Esophagus squamous epithelium (tissue), 4 donors: ENCODE measurements at regions not wholly inside any gene's neighbourhood (a gene's known extent, or its start where the extent isn't known, plus 50 kb on each side); places are given as distances from the start of the nearest gene placed in this dataset.

Source experiments
- POLR2A ChIP-seq, 4 donors: fragments of 450-650 bp; IDR thresholded peaks; one replicate each; pipeline ENCODE4 v1.6.1; 2017; ENCODE audit warnings: antibody characterized with exemption in 4 of 4, mild to moderate bottlenecking in 4 of 4, moderate library complexity in 3 of 4
- TF ChIP-seq, protein P1 (sequence below), 6 experiments: fragments of 450-650 bp in 4 of 6; fragments of 200-600 bp in 2 of 6; sonication (generic) in 2 of 6; IDR thresholded peaks; one replicate each; pipeline ENCODE4 v1.5.1; 2016 to 2019; ENCODE audit warnings: antibody characterized with exemption in 6 of 6, mild to moderate bottlenecking in 4 of 6, moderate library complexity in 4 of 6

DNA sequence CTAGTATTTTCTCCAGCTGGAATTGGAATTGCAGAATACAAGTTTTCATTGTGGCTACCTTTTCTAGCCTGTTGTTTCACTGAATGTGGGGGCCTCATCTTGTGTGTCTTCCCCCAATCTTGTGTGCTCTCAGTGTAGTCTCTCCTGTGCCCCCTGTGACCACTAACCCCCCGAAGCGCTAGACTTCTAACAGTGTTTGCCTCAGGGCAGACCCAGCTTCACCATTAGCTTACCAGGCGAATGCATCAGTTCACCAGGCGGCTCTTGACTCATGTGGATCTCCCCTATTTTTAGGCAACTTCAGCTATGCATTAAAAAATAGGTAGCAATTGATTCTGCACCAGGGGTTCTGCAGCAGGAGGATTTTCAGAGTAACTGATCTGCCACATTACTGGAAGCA, 376.2 kb upstream of the MEIS1 start:
- TF ChIP-seq, protein P1, sequence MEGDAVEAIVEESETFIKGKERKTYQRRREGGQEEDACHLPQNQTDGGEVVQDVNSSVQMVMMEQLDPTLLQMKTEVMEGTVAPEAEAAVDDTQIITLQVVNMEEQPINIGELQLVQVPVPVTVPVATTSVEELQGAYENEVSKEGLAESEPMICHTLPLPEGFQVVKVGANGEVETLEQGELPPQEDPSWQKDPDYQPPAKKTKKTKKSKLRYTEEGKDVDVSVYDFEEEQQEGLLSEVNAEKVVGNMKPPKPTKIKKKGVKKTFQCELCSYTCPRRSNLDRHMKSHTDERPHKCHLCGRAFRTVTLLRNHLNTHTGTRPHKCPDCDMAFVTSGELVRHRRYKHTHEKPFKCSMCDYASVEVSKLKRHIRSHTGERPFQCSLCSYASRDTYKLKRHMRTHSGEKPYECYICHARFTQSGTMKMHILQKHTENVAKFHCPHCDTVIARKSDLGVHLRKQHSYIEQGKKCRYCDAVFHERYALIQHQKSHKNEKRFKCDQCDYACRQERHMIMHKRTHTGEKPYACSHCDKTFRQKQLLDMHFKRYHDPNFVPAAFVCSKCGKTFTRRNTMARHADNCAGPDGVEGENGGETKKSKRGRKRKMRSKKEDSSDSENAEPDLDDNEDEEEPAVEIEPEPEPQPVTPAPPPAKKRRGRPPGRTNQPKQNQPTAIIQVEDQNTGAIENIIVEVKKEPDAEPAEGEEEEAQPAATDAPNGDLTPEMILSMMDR (IDR thresholded peaks at IDR 0.05): no peak
- TF ChIP-seq POLR2A (IDR thresholded peaks at IDR 0.05): no peak
